SJSA1 (cell line): ENCODE measurements at regions not wholly inside any gene's neighbourhood (a gene's known extent, or its start where the extent isn't known, plus 50 kb on each side); places are given as distances from the start of the nearest gene placed in this dataset.

ENCODE experiments used
- DNase-seq, 2 experiments: peaks; one replicate each; pipeline ENCODE4 v3.0.0-alpha.2; 2015 to 2020; ENCODE audit warnings: low spot score in 2 of 2, low read depth in 1 of 2
- H3K27ac ChIP-seq: fragments of 250-450 bp; sonication (Bioruptor Pico); 2 replicates; pipeline ENCODE4 v1.5.1; 2020; ENCODE audit warnings: mild to moderate bottlenecking, moderate library complexity
- H3K27me3 ChIP-seq: fragments of 250-450 bp; sonication (Bioruptor Pico); replicated peaks from 2 replicates; pipeline ENCODE4 v1.5.1; 2020; ENCODE audit warnings: mild to moderate bottlenecking, moderate library complexity
- H3K36me3 ChIP-seq: fragments of 250-450 bp; sonication (Bioruptor Pico); 2 replicates; pipeline ENCODE4 v1.5.1; 2020; ENCODE audit warnings: mild to moderate bottlenecking
- H3K4me1 ChIP-seq: fragments of 250-450 bp; sonication (Bioruptor Pico); replicated peaks from 2 replicates; pipeline ENCODE4 v1.6.1; 2021; ENCODE audit warnings: mild to moderate bottlenecking
- H3K4me3 ChIP-seq: fragments of 250-450 bp; sonication (Bioruptor Pico); 2 replicates; pipeline ENCODE4 v1.5.1; 2020; ENCODE audit warnings: mild to moderate bottlenecking
- H3K9me3 ChIP-seq: fragments of 250-450 bp; sonication (Bioruptor Pico); replicated peaks from 2 replicates; pipeline ENCODE4 v1.5.1; 2020; ENCODE audit warnings: mild to moderate bottlenecking

DNA sequence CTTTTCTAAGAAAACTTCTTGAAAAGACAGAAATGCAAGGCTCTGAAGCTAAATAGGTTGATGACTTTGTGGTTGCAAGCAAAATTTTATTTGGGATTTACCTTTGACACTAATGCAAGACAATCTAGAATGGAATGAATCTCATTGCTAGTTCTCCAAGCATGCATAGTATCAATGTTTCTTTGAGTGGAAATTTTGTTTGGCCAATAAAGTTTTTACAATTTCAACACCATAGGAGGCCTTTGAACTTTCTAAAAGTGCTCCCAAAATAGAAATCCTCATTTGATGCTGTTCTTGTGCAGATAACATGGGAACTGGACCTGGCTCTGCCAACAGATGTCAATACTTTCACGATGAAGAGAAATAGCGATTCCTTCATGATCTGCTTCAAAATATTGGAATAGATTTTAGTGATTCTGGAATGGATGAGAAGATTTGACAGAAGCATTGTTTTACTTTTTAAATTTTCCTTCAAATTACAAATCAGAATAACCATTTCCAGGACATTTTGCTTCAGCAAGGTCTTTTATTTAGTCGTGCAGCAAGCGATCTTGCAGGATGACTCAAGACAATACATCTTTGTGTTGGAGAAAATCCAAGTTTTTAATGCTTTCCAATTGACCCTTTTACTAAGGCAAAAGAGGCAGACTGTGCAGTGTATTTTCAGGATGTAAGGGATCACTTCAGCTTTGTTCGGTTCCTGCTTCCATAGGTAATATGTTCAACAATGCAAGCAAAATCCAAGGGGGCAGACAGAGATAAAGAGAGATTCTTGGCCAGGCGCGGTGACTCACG lies 51.7 kb upstream of the OTUD4 start:
- Histone ChIP-seq H3K27me3 (no peaks in the 10 kb centered on the region), H3K36me3 (no peaks in the 10 kb centered on the region), H3K27ac (no peak overlapping the region), H3K9me3 (no peaks in the 10 kb centered on the region), H3K4me3 (no peak overlapping the region), H3K4me1 (no peaks in the 10 kb centered on the region)
- DNase-seq, result no peak

DNA sequence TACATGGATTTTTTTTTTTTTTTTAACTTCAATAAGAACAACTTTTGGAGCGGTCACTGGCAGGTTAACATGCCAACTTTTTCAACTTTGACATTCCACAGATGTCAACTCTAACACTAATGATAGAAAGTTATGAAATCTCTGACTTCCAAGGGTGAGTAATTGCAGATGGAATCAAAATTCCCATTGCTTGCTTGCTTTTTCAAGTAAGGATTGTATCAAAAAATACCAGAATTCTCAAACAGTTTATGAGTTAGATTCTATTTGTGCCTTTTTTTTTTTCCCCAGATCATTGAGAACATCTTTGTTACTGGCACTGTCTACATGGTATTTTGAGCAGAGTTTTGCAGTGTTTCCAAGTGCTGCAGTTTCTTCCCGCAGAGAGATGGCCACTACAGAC lies 50.3 kb upstream of the OTUD4 start:
- DNase-seq, result no peak
- Histone ChIP-seq H3K4me3 (no peak overlapping the region), H3K4me1 (no peaks in the 10 kb centered on the region), H3K36me3 (no peaks in the 10 kb centered on the region), H3K27me3 (no peaks in the 10 kb centered on the region), H3K9me3 (no peaks in the 10 kb centered on the region), H3K27ac (no peak overlapping the region)
